ENCODE measurements at regions not wholly inside any gene's neighbourhood (a gene's known extent, or its start where the extent isn't known, plus 50 kb on each side); places are given as distances from the start of the nearest gene placed in this dataset.

DNA sequence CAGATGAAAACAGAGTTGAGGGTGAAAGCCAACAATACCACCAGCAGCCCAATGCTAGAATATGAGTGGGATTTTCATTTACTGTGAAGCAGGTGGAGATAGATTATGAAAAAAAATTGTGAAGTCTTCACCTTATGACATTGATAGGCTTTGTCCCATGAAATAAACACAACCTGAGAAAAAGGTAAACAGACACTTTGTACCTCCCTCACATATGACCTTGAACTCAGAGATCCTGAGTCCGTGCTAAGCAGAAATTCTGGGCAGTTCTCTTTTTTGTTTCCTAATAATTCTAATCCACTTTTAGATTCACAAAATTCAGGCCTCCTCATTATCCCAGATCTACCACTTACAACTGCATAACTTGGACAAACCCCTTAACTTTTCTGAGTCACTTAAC is 127.3 kb upstream of the RORB start:
- H3K36me3 ChIP-seq (ENCODE audit: insufficient read depth, low read length), result no peaks in the 10 kb centered on the region
- no peak for DNase-seq (ENCODE audit: low spot score)
- no peaks in the 10 kb centered on the region for H4K20me1 ChIP-seq (ENCODE audit: insufficient read depth, low read length)
- intact Hi-C loops (cut with micrococcal nuclease; ENCODE audit: unreplicated experiment), result no loop called here
- no peak overlapping the region for H2AFZ ChIP-seq (ENCODE audit: low read length)
- no peak overlapping the region for H3K27ac ChIP-seq (ENCODE audit: low read depth, low read length, poor library complexity, severe bottlenecking)
- no peak overlapping the region for H3K4me3 ChIP-seq (ENCODE audit: low read depth, low read length, poor library complexity, severe bottlenecking)
- no TSS peak for BruUV-seq (replicated peaks)
- no peaks in the 10 kb centered on the region for H3K79me2 ChIP-seq (ENCODE audit: insufficient read depth, low read depth, low read length)
- H3K4me2 ChIP-seq (ENCODE audit: low read length), result no peak overlapping the region
- TF ChIP-seq CTCF (conservative IDR thresholded peaks at IDR 0.05; ENCODE audit: low read length) (no peak), EZH2phosphoT487 (IDR thresholded peaks at IDR 0.05; ENCODE audit: borderline replicate concordance, low read depth, low read length) (no peak)
- POLR2A ChIA-PET, result interaction anchor here (0.6 kb wide), 1 partner anchor 144 kb away, joined by 3 read pairs; no protein-coding TSS in a partner anchor
- H3K9me3 ChIP-seq (ENCODE audit: low read length), result no peaks in the 10 kb centered on the region
- CTCF ChIA-PET (ENCODE audit: unreplicated experiment), result no interaction called here
- no peaks in the 10 kb centered on the region for H3K4me1 ChIP-seq (ENCODE audit: insufficient read depth, low read length, poor library complexity, severe bottlenecking)
- no peaks in the 10 kb centered on the region for H3K9me2 ChIP-seq (ENCODE audit: insufficient read depth, low read length)

GRCh38 chr9:74373348-74373747 is 123.8 kb upstream of the RORB start:
- no peak overlapping the region for H3K4me3 ChIP-seq (ENCODE audit: low read depth, low read length, poor library complexity, severe bottlenecking)
- ChIA-PET CTCF (ENCODE audit: unreplicated experiment) (no interaction called here), POLR2A (no interaction called here)
- H3K9me3 ChIP-seq (ENCODE audit: low read length), result no peaks in the 10 kb centered on the region
- H2AFZ ChIP-seq (ENCODE audit: low read length), result no peak overlapping the region
- no TSS peak for BruUV-seq (replicated peaks)
- no peaks in the 10 kb centered on the region for H4K20me1 ChIP-seq (ENCODE audit: insufficient read depth, low read length)
- no peaks in the 10 kb centered on the region for H3K4me1 ChIP-seq (ENCODE audit: insufficient read depth, low read length, poor library complexity, severe bottlenecking)
- no peaks in the 10 kb centered on the region for H3K36me3 ChIP-seq (ENCODE audit: insufficient read depth, low read length)
- H3K9me2 ChIP-seq (ENCODE audit: insufficient read depth, low read length), result no peaks in the 10 kb centered on the region
- intact Hi-C loops (cut with micrococcal nuclease; ENCODE audit: unreplicated experiment), result no loop called here
- no peaks in the 10 kb centered on the region for H3K79me2 ChIP-seq (ENCODE audit: insufficient read depth, low read depth, low read length)
- DNase-seq (ENCODE audit: low spot score), result no peak
- H3K4me2 ChIP-seq (ENCODE audit: low read length), result no peak overlapping the region
- TF ChIP-seq EZH2phosphoT487 (IDR thresholded peaks at IDR 0.05; ENCODE audit: borderline replicate concordance, low read depth, low read length) (no peak), CTCF (conservative IDR thresholded peaks at IDR 0.05; ENCODE audit: low read length) (no peak)
- no peak overlapping the region for H3K27ac ChIP-seq (ENCODE audit: low read depth, low read length, poor library complexity, severe bottlenecking)

DNA sequence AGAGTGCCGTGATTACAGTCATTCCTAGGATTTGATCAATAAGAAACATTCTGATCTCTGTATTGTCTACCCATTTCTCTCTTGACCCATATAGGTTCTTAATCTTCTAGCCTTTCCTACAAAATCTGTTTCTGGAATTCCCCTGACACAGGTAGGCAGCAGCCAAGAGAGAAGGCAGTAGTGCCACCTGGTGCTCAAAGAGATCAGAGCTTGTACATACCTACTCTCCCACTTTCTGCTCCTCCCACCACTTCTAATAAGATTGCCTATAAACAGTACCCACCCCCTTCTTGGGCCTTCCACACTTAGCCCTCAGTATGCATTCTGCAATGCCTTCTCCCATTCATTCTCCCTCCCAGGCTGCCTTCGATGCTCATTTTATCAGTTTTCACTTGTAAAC is 117.4 kb upstream of the RORB start:
- intact Hi-C loops (cut with micrococcal nuclease; ENCODE audit: unreplicated experiment), result no loop called here
- Histone ChIP-seq H3K27ac (ENCODE audit: low read depth, low read length, poor library complexity, severe bottlenecking) (no peak overlapping the region), H3K4me3 (ENCODE audit: low read depth, low read length, poor library complexity, severe bottlenecking) (no peak overlapping the region), H3K79me2 (ENCODE audit: insufficient read depth, low read depth, low read length) (no peaks in the 10 kb centered on the region), H4K20me1 (ENCODE audit: insufficient read depth, low read length) (no peaks in the 10 kb centered on the region), H3K36me3 (ENCODE audit: insufficient read depth, low read length) (no peaks in the 10 kb centered on the region), H3K9me2 (ENCODE audit: insufficient read depth, low read length) (no peaks in the 10 kb centered on the region), H2AFZ (ENCODE audit: low read length) (no peak overlapping the region), H3K4me1 (ENCODE audit: insufficient read depth, low read length, poor library complexity, severe bottlenecking) (no peaks in the 10 kb centered on the region), H3K9me3 (ENCODE audit: low read length) (no peaks in the 10 kb centered on the region), H3K4me2 (ENCODE audit: low read length) (no peak overlapping the region)
- POLR2A ChIA-PET, result no interaction called here
- BruUV-seq (replicated peaks), result no TSS peak
- CTCF ChIA-PET (ENCODE audit: unreplicated experiment), result no interaction called here
- peak; percentile 69 for TF ChIP-seq CTCF (conservative IDR thresholded peaks at IDR 0.05; ENCODE audit: low read length)
- TF ChIP-seq EZH2phosphoT487 (IDR thresholded peaks at IDR 0.05; ENCODE audit: borderline replicate concordance, low read depth, low read length), result no peak
- peak; percentile 19 for DNase-seq (ENCODE audit: low spot score)

Measured in OCI-LY7 (cell line).